K562 (cell line): ENCODE measurements at regions not wholly inside any gene's neighbourhood (a gene's known extent, or its start where the extent isn't known, plus 50 kb on each side); places are given as distances from the start of the nearest gene placed in this dataset.

Source experiments
- ATAC-seq: fragments of 200-7000 bp; cut with Tn5 transposase; 3 replicates; pipeline ENCODE4 v1.9.1; 2020; ENCODE audit warnings: moderate library complexity
- BruUV-seq: library from RNA; stranded (reverse); fragments of 400-500 nt; replicated peaks from 2 replicates; lab custom pipeline; 2021; lab: Mats Ljungman, UMichigan
- CTCF ChIA-PET: fragments of 300-600 bp; formaldehyde crosslinking; extraction: SDS; loops from one replicate; lab custom pipeline; 2021; ENCODE audit warnings: low intra/inter-chr PET ratio; lab: Yijun Ruan, JAX
- POLR2A ChIA-PET: fragments of 300-600, 350-650 bp; sonication (Branson Sonifier 250); formaldehyde crosslinking; extraction: SDS; loops from one replicate; lab custom pipeline; 2021; ENCODE audit warnings: antibody characterized with exemption, inconsistent platforms; lab: Yijun Ruan, JAX
- DNase-seq, 4 experiments: peaks; one replicate each; pipeline versions ENCODE4 v3.0.0 to v3.0.0-alpha.2; 2011 to 2018; ENCODE audit warnings: low spot score in 3 of 4, mixed read lengths in 3 of 4; ENCODE audit errors: extremely low read depth in 1 of 4
- FAIRE-seq: peaks from 2 replicates; lab custom pipeline; 2011; peaks lifted over from hg19 to GRCh38; lab: Jason Lieb, UNC
- H2AFZ ChIP-seq: 2 replicates; pipeline ENCODE4 v1.6.0; 2011; ENCODE audit warnings: low read depth, low read length, control low read depth, inconsistent platforms
- H3K27ac ChIP-seq: fragments of 200-600 bp; 3 replicates; pipeline ENCODE4 v1.8.0; 2011; ENCODE audit warnings: low read depth, mild to moderate bottlenecking, control low read depth, inconsistent platforms, low read length, moderate library complexity, mixed read lengths; ENCODE audit errors: extremely low read depth
- H3K27me3 ChIP-seq, 2 experiments: fragments of 300-600 bp in 1 of 2; 2 replicates in 1 of 2; 3 replicates in 1 of 2; pipeline versions ENCODE4 v1.6.0 to v1.8.0; 2011; ENCODE audit warnings: inconsistent platforms in 2 of 2, low read length in 2 of 2, mild to moderate bottlenecking in 1 of 2, mixed read lengths in 1 of 2, moderate library complexity in 1 of 2; ENCODE audit not compliant: control insufficient read depth in 2 of 2, insufficient read depth in 2 of 2
- H3K36me3 ChIP-seq: fragments of 300-600 bp; 3 replicates; pipeline ENCODE4 v1.8.0; 2011; ENCODE audit warnings: mild to moderate bottlenecking, low read length, inconsistent platforms; ENCODE audit not compliant: control insufficient read depth, insufficient read depth
- H3K4me1 ChIP-seq, 2 experiments: fragments of 200-600 bp in 1 of 2; replicated peaks in 1 of 2; 2 replicates in 1 of 2; 3 replicates in 1 of 2; pipeline versions ENCODE4 v1.5.1 to v1.8.0; 2011; ENCODE audit warnings: inconsistent platforms in 2 of 2, low read length in 2 of 2, mild to moderate bottlenecking in 1 of 2, mixed read lengths in 1 of 2, moderate library complexity in 1 of 2; ENCODE audit not compliant: control insufficient read depth in 2 of 2, insufficient read depth in 2 of 2
- H3K4me2 ChIP-seq: 2 replicates; pipeline ENCODE4 v1.6.1; 2011; ENCODE audit warnings: low read length, control low read depth, inconsistent platforms, mixed read lengths; ENCODE audit not compliant: insufficient read depth
- H3K4me3 ChIP-seq: fragments of 200-600 bp; sonication (generic), shearing (Covaris generic); 2 replicates; pipeline ENCODE4 v1.5.1; 2016; ENCODE audit warnings: control low read depth, inconsistent platforms
- H3K79me2 ChIP-seq: fragments of 200-600 bp; 3 replicates; pipeline ENCODE4 v1.8.0; 2011; ENCODE audit warnings: low read length, inconsistent platforms; ENCODE audit not compliant: control insufficient read depth, insufficient read depth
- H3K9ac ChIP-seq, 2 experiments: 2 replicates each; pipeline versions ENCODE4 v1.6.0 to v1.6.1; 2011; ENCODE audit warnings: low read depth in 2 of 2, low read length in 2 of 2, control low read depth in 1 of 2, inconsistent platforms in 1 of 2, mild to moderate bottlenecking in 1 of 2, mixed read lengths in 1 of 2; ENCODE audit not compliant: insufficient read depth in 1 of 2
- H3K9me1 ChIP-seq: one replicate; pipeline ENCODE4 v1.6.0; 2011; ENCODE audit warnings: inconsistent platforms, mild to moderate bottlenecking, low read length, moderate library complexity; ENCODE audit not compliant: control insufficient read depth, insufficient read depth
- H3K9me3 ChIP-seq: replicated peaks from 2 replicates; pipeline ENCODE4 v1.5.1; 2011; ENCODE audit warnings: low read depth, low read length, inconsistent platforms; ENCODE audit not compliant: control insufficient read depth, insufficient read depth
- H4K20me1 ChIP-seq: replicated peaks from 2 replicates; pipeline ENCODE4 v1.6.1; 2011; ENCODE audit warnings: low read length, inconsistent platforms, mixed read lengths; ENCODE audit not compliant: control insufficient read depth, insufficient read depth
- ASH1L ChIP-seq: fragments of 450-650 bp; IDR thresholded peaks from 2 replicates; pipeline ENCODE4 v1.6.1; 2018; ENCODE audit warnings: borderline replicate concordance, mild to moderate bottlenecking, low read depth; ENCODE audit not compliant: partially characterized antibody
- C11orf30 ChIP-seq: fragments of 450-650 bp; IDR thresholded peaks from 2 replicates; pipeline ENCODE4 v1.6.1; 2016; ENCODE audit warnings: low read depth, mild to moderate bottlenecking
- FOXM1 ChIP-seq, 2 experiments: fragments of 450-650 bp in 1 of 2; sonication (generic) in 1 of 2; formaldehyde crosslinking in 1 of 2; IDR thresholded peaks; 2 replicates each; pipeline versions ENCODE4 v1.6.1 to v1.9.0; 2017 to 2022; ENCODE audit warnings: low read depth in 2 of 2, mild to moderate bottlenecking in 2 of 2, missing genetic modification reagents in 1 of 2, moderate library complexity in 1 of 2
- RBM22 ChIP-seq: fragments of 200-400 bp; formaldehyde crosslinking; IDR thresholded peaks from 2 replicates; pipeline ENCODE4 v1.6.1; 2018; ENCODE audit warnings: low read length, low read depth; ENCODE audit not compliant: poor library complexity, severe bottlenecking
- ZNF165 ChIP-seq: fragments of 250-450 bp; sonication (Bioruptor Pico); IDR thresholded peaks from 2 replicates; pipeline ENCODE4 v1.4.0; 2020; ENCODE audit warnings: borderline replicate concordance
- ZNF609 ChIP-seq: sonication (generic); formaldehyde crosslinking; IDR thresholded peaks from 2 replicates; pipeline ENCODE4 v1.8.1; 2023; ENCODE audit warnings: missing genetic modification reagents, mild to moderate bottlenecking, borderline replicate concordance
- WGBS: fragments of 100-300 bp; shearing (Covaris generic); methylation state at CpG from one replicate; pipeline ENCODE4 v1.1.6; 2016; ENCODE audit warnings: low coverage, mixed read lengths; ENCODE audit not compliant: insufficient coverage; ENCODE audit errors: missing lambda C conversion rate; 5-methylcytosine and 5-hydroxymethylcytosine counted together
- in situ Hi-C: fragments of 300-500 bp; cut with MboI; formaldehyde crosslinking; loops from 4 replicates; pipeline ENCODE4 v1.15.0; 2018; ENCODE audit warnings: inconsistent platforms, mixed read lengths
- intact Hi-C: fragments of 100-400 bp; cut with micrococcal nuclease; formaldehyde crosslinking; loops from 2 replicates; pipeline ENCODE4 v1.14.2; 2022

- TF ChIP-seq ZNF609 (no peak), ASH1L (no peak), ZNF165 (CRISPR knock-in tag) (no peak), C11orf30 (no peak), RBM22 (no peak)
- TF ChIP-seq, all 486 proteins: peak for 0
Measured at GRCh38 chr9:102550266-102550665, 444.9 kb upstream of the CYLC2 start (continued).

GRCh38 chr9:102534031-102534430 lies 461.1 kb upstream of the CYLC2 start:
- DNase-seq, result no peak
- no peaks in the 10 kb centered on the region for H3K79me2 ChIP-seq
- H2AFZ ChIP-seq, result no peak overlapping the region
- TF ChIP-seq FOXM1 (IDR thresholded peaks at IDR 0.05; ENCODE audit: low read depth), result no peak
- TF ChIP-seq FOXM1 (CRISPR knock-in tag; IDR thresholded peaks at IDR 0.05; ENCODE audit: low read depth), result no peak
- CTCF ChIA-PET, result no interaction called here
- intact Hi-C loops, result no loop called here
- in situ Hi-C loops, result no loop called here
- no peak for FAIRE-seq
- H3K9me3 ChIP-seq, result no peaks in the 10 kb centered on the region
- H3K36me3 ChIP-seq, result no peaks in the 10 kb centered on the region
- no peaks in the 10 kb centered on the region for H3K27me3 ChIP-seq
- H3K4me3 ChIP-seq, result no peak overlapping the region
- H3K9ac ChIP-seq, result no peak overlapping the region
- no peaks in the 10 kb centered on the region for H3K9me1 ChIP-seq
- H4K20me1 ChIP-seq, result no peaks in the 10 kb centered on the region
- H3K4me1 ChIP-seq, result no peaks in the 10 kb centered on the region
- 0% methylated on average over 2 of the region's 2 CpGs for WGBS
- ATAC-seq, result no peak
- H3K4me2 ChIP-seq, result no peak overlapping the region
- BruUV-seq, result no TSS peak
- POLR2A ChIA-PET, result no interaction called here
- H3K27ac ChIP-seq, result no peak overlapping the region
